B cell (primary cell): ENCODE measurements at regions not wholly inside any gene's neighbourhood (a gene's known extent, or its start where the extent isn't known, plus 50 kb on each side); places are given as distances from the start of the nearest gene placed in this dataset.
A peak's percentile ranks its signal among the peaks of the same experiment; 100 is the strongest.

Experiments
- ATAC-seq: fragments of 200-7000 bp; cut with Tn5 transposase; one replicate; pipeline ENCODE4 v1.10.0; 2021; ENCODE audit warnings: low read depth, mild to moderate bottlenecking, moderate number of reproducible peaks, moderate library complexity
- CTCF ChIA-PET: fragments of 350-600 bp; sonication (Branson Sonifier 250); formaldehyde crosslinking; loops from one replicate; lab custom pipeline; 2021; ENCODE audit warnings: antibody characterized with exemption, inconsistent platforms; lab: Charles Lee
- POLR2A ChIA-PET: fragments of 350-600 bp; sonication (Branson Sonifier 250); formaldehyde crosslinking; loops from one replicate; lab custom pipeline; 2021; ENCODE audit warnings: antibody characterized with exemption; lab: Charles Lee
- DNase-seq: peaks from one replicate; pipeline ENCODE4 v3.0.0; 2013
- H2AFZ ChIP-seq: 2 replicates; pipeline ENCODE4 v1.6.1; 2012; ENCODE audit warnings: mild to moderate bottlenecking, low read depth, low read length; ENCODE audit not compliant: insufficient read depth, poor library complexity, severe bottlenecking
- H3K27ac ChIP-seq, 2 donors: 1 replicate in 1 of 2; 2 replicates in 1 of 2; pipeline ENCODE4 v1.5.1; 2012 to 2013; ENCODE audit warnings: low read length in 2 of 2, mild to moderate bottlenecking in 2 of 2, moderate library complexity in 1 of 2
- H3K27me3 ChIP-seq, 4 experiments: fragments of 200-600 bp in 1 of 4; sonication (generic) in 1 of 4; replicated peaks in 1 of 4; 1 replicate in 2 of 4; 2 replicates in 2 of 4; pipeline versions ENCODE4 v1.6.1 to v1.7.0; 2013 to 2016; ENCODE audit warnings: low read length in 3 of 4, mild to moderate bottlenecking in 2 of 4, mixed read lengths in 1 of 4, moderate library complexity in 1 of 4; ENCODE audit not compliant: insufficient read depth in 4 of 4, control insufficient read depth in 3 of 4; ENCODE audit errors: control extremely low read depth in 1 of 4
- H3K36me3 ChIP-seq, 2 experiments: replicated peaks in 1 of 2; 1 replicate in 1 of 2; 2 replicates in 1 of 2; pipeline versions ENCODE4 v1.6.1 to v1.7.1; 2013; ENCODE audit warnings: low read length in 1 of 2; ENCODE audit not compliant: insufficient read depth in 2 of 2, control insufficient read depth in 1 of 2; ENCODE audit errors: control extremely low read depth in 1 of 2, extremely low read depth in 1 of 2
- H3K4me1 ChIP-seq, 2 donors: fragments of 200-600 bp in 1 of 2; sonication (generic) in 1 of 2; 1 replicate in 1 of 2; 2 replicates in 1 of 2; pipeline versions ENCODE4 v1.5.1 to v1.6.1; 2013 to 2017; ENCODE audit warnings: low read length in 2 of 2; ENCODE audit not compliant: control insufficient read depth in 2 of 2, insufficient read depth in 2 of 2
- H3K4me2 ChIP-seq: replicated peaks from 2 replicates; pipeline ENCODE3; 2012; ENCODE audit warnings: mild to moderate bottlenecking, low read depth, low read length; ENCODE audit not compliant: poor library complexity, severe bottlenecking
- H3K4me3 ChIP-seq, 5 experiments: fragments of 200-600 bp in 1 of 5; sonication (generic) in 1 of 5; 1 replicate in 3 of 5; 2 replicates in 2 of 5; pipeline versions ENCODE4 v1.5.1 to v1.7.0; 2011 to 2016; ENCODE audit warnings: low read length in 4 of 5, mild to moderate bottlenecking in 4 of 5, low read depth in 2 of 5, control low read depth in 1 of 5, moderate library complexity in 1 of 5; ENCODE audit not compliant: insufficient read depth in 1 of 5; ENCODE audit errors: control extremely low read depth in 1 of 5, extremely low read depth in 1 of 5
- H3K79me2 ChIP-seq: fragments of 200-600 bp; sonication (generic); one replicate; pipeline ENCODE4 v1.6.0; 2016; ENCODE audit warnings: low read length; ENCODE audit not compliant: control insufficient read depth, insufficient read depth
- H3K9ac ChIP-seq: fragments of 200-600 bp; sonication (generic); 2 replicates; pipeline ENCODE4 v1.6.1; 2017; ENCODE audit warnings: mild to moderate bottlenecking, low read length, moderate library complexity
- H3K9me3 ChIP-seq, 3 donors: one replicate each; pipeline versions ENCODE4 v1.6.1 to v1.7.1; 2013; ENCODE audit warnings: low read length in 2 of 3; ENCODE audit not compliant: control insufficient read depth in 2 of 3, insufficient read depth in 1 of 3; ENCODE audit errors: control extremely low read depth in 1 of 3
- H4K20me1 ChIP-seq: 2 replicates; pipeline ENCODE4 v1.6.0; 2012; ENCODE audit warnings: mild to moderate bottlenecking, low read length; ENCODE audit not compliant: insufficient read depth, control insufficient read depth, poor library complexity, severe bottlenecking
- H3K27ac Mint-ChIP-seq: one replicate; pipeline ENCODE4 v1.8.0; 2021; ENCODE audit warnings: mixed read lengths
- H3K27me3 Mint-ChIP-seq: one replicate; pipeline ENCODE4 v1.8.0; 2021; ENCODE audit warnings: mixed read lengths
- H3K4me1 Mint-ChIP-seq: one replicate; pipeline ENCODE4 v1.8.0; 2021; ENCODE audit warnings: mixed read lengths
- H3K4me3 Mint-ChIP-seq: one replicate; pipeline ENCODE4 v1.8.0; 2021; ENCODE audit warnings: mixed read lengths
- H3K9me3 Mint-ChIP-seq: one replicate; pipeline ENCODE4 v1.8.0; 2022; ENCODE audit warnings: mixed read lengths; ENCODE audit not compliant: insufficient read depth
- EZH2 ChIP-seq: IDR thresholded peaks from 2 replicates; pipeline ENCODE4 v1.6.1; 2012; ENCODE audit warnings: borderline replicate concordance, low read depth, mild to moderate bottlenecking, moderate library complexity, low read length; ENCODE audit not compliant: insufficient read depth, poor library complexity, severe bottlenecking
- WGBS: methylation state at CpG from one replicate; pipeline ENCODE4 v1.1.5; 2013; ENCODE audit warnings: missing lambda C conversion rate; ENCODE audit not compliant: insufficient coverage; 5-methylcytosine and 5-hydroxymethylcytosine counted together
- intact Hi-C: fragments of 100-400 bp; cut with micrococcal nuclease; formaldehyde crosslinking; loops from one replicate; pipeline ENCODE4 v1.10.0; 2022
- TF ChIP-seq, protein P1 (sequence below): fragments of 200-600 bp; IDR thresholded peaks from one replicate; pipeline ENCODE4 v1.8.0; 2022; ENCODE audit warnings: antibody characterized with exemption, mild to moderate bottlenecking

DNA sequence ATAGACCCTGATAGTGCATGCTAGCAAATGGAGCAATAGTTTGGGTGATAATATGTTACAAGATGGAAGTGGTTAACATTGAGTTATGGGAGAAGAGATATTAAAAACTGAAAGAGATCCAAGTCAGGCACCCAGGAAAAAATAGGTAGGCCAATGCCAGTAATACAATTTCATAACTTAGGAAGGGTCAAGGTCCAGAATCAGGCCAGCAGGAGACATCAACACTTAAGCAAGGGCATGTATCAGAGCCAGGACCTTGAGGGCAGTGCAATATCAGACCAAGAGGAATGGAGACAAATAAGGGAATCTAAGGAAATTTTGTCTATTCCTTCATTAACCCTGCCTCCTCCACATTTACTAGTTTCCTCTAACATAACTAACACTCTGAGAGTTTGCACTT is 124.1 kb upstream of the NYAP2 start:
- no peak overlapping the region for H3K27ac ChIP-seq
- no peaks in the 10 kb centered on the region for H4K20me1 ChIP-seq
- peaks cover under 1% of the 10 kb centered on the region for H3K9me3 Mint-ChIP-seq
- no peaks in the 10 kb centered on the region for H3K27me3 ChIP-seq
- H3K4me3 ChIP-seq: no peak overlapping the region
- no peak for TF ChIP-seq EZH2
- TF ChIP-seq, protein P1, sequence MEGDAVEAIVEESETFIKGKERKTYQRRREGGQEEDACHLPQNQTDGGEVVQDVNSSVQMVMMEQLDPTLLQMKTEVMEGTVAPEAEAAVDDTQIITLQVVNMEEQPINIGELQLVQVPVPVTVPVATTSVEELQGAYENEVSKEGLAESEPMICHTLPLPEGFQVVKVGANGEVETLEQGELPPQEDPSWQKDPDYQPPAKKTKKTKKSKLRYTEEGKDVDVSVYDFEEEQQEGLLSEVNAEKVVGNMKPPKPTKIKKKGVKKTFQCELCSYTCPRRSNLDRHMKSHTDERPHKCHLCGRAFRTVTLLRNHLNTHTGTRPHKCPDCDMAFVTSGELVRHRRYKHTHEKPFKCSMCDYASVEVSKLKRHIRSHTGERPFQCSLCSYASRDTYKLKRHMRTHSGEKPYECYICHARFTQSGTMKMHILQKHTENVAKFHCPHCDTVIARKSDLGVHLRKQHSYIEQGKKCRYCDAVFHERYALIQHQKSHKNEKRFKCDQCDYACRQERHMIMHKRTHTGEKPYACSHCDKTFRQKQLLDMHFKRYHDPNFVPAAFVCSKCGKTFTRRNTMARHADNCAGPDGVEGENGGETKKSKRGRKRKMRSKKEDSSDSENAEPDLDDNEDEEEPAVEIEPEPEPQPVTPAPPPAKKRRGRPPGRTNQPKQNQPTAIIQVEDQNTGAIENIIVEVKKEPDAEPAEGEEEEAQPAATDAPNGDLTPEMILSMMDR: no peak
- H3K4me2 ChIP-seq: no peak overlapping the region
- CTCF ChIA-PET: no interaction called here
- H3K4me1 ChIP-seq: peaks cover 19 to 23% of the 10 kb centered on the region in 2 donors
- H3K27ac Mint-ChIP-seq: no peak overlapping the region
- peaks cover 0 to 3% (median 1%) of the 10 kb centered on the region in 3 donors for H3K9me3 ChIP-seq
- intact Hi-C loops: loop anchor here (10.0 kb wide), 2 partner anchors 231 to 351 kb away; partner anchors contain the start of gene DOCK10
- H3K4me1 Mint-ChIP-seq: peaks cover 27% of the 10 kb centered on the region
- no peak for DNase-seq
- no peak overlapping the region for H2AFZ ChIP-seq
- H3K79me2 ChIP-seq: no peaks in the 10 kb centered on the region
- H3K36me3 ChIP-seq: no peaks in the 10 kb centered on the region
- no peak overlapping the region for H3K9ac ChIP-seq
- ATAC-seq: no peak
- POLR2A ChIA-PET: no interaction called here
- H3K27me3 Mint-ChIP-seq: no peaks in the 10 kb centered on the region
- H3K4me3 Mint-ChIP-seq: no peak overlapping the region

DNA sequence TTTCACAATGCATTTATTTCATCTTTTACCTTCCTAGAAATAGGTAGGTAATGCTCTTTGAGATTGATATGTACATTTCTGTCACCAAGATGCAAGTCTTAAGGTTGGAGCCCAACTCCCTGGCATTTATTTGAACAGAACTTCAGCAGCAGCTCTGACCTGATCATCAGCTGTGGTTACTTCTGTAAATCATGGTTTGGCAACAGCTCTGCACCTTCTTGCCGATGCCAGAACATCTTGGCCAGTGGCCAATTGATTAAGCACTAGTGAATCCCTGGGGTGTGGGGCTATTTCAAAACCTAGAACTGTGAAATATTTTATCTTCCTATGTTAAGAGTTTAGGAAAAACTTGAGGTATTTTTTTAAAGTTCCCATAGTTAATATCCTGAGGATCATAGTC is 124.8 kb upstream of the NYAP2 start:
- Mint-ChIP-seq H3K4me1 (peaks cover 32% of the 10 kb centered on the region), H3K9me3 (no peaks in the 10 kb centered on the region), H3K27me3 (no peaks in the 10 kb centered on the region), H3K4me3 (no peak overlapping the region), H3K27ac (no peak overlapping the region)
- DNase-seq (peak; percentile 18), ATAC-seq (no peak)
- ChIA-PET CTCF (no interaction called here), POLR2A (no interaction called here)
- H3K79me2 ChIP-seq: no peaks in the 10 kb centered on the region
- no peak overlapping the region for H2AFZ ChIP-seq
- no peak overlapping the region for H3K4me2 ChIP-seq
- no peak overlapping the region for H3K9ac ChIP-seq
- no peaks in the 10 kb centered on the region for H3K36me3 ChIP-seq
- peaks cover 0 to 3% (median 1%) of the 10 kb centered on the region in 3 donors for H3K9me3 ChIP-seq
- peaks cover 23 to 27% of the 10 kb centered on the region in 2 donors for H3K4me1 ChIP-seq
- no peak overlapping the region for H3K4me3 ChIP-seq
- no peaks in the 10 kb centered on the region for H3K27me3 ChIP-seq
- 30% methylated on average over 1 of the region's 1 CpG for WGBS
- intact Hi-C loops: loop anchor here (10.0 kb wide), 2 partner anchors 230 to 350 kb away; partner anchors contain the start of gene DOCK10
- no peaks in the 10 kb centered on the region for H4K20me1 ChIP-seq
- no peak overlapping the region for H3K27ac ChIP-seq
- no peak for TF ChIP-seq EZH2
- TF ChIP-seq, protein P1: no peak
